Natural killer cell (primary cell): ENCODE measurements at regions not wholly inside any gene's neighbourhood (a gene's known extent, or its start where the extent isn't known, plus 50 kb on each side); places are given as distances from the start of the nearest gene placed in this dataset.

Experiments used
- ATAC-seq, 3 donors: fragments of 150-1000 bp in 2 of 3; fragments of 200-7000 bp in 1 of 3; cut with Tn5 transposase; 1 replicate in 1 of 3; 2 replicates in 2 of 3; pipeline ENCODE4 v1.10.0; 2021; ENCODE audit warnings: mild to moderate bottlenecking in 2 of 3, moderate library complexity in 2 of 3
- DNase-seq, 2 donors: peaks; one replicate each; pipeline versions ENCODE4 v3.0.0 to v3.0.0-alpha.2; 2013 to 2021; ENCODE audit warnings: mixed read lengths in 1 of 2
- H3K27ac ChIP-seq: one replicate; pipeline ENCODE4 v1.5.1; 2013; ENCODE audit warnings: mild to moderate bottlenecking, low read length
- H3K27me3 ChIP-seq: one replicate; pipeline ENCODE4 v1.6.1; 2013; ENCODE audit warnings: low read length; ENCODE audit not compliant: control insufficient read depth, insufficient read depth
- H3K36me3 ChIP-seq: one replicate; pipeline ENCODE4 v1.6.1; 2013; ENCODE audit warnings: low read length; ENCODE audit not compliant: control insufficient read depth, insufficient read depth
- H3K4me1 ChIP-seq: one replicate; pipeline ENCODE4 v1.6.1; 2013; ENCODE audit warnings: low read length; ENCODE audit not compliant: control insufficient read depth, insufficient read depth
- H3K4me3 ChIP-seq: one replicate; pipeline ENCODE4 v1.5.1; 2013; ENCODE audit warnings: low read length
- H3K9me3 ChIP-seq: one replicate; pipeline ENCODE4 v1.6.1; 2013; ENCODE audit warnings: low read length; ENCODE audit not compliant: control insufficient read depth, insufficient read depth
- H3K27ac Mint-ChIP-seq, 2 donors: one replicate each; pipeline ENCODE4 v1.8.0; 2022; ENCODE audit warnings: mild to moderate bottlenecking in 2 of 2, mixed read lengths in 2 of 2, moderate library complexity in 1 of 2
- H3K27me3 Mint-ChIP-seq, 2 donors: one replicate each; pipeline ENCODE4 v1.8.0; 2022; ENCODE audit warnings: low read depth in 2 of 2, mixed read lengths in 2 of 2
- H3K36me3 Mint-ChIP-seq: one replicate; pipeline ENCODE4 v1.8.0; 2022; ENCODE audit warnings: mixed read lengths
- H3K4me1 Mint-ChIP-seq, 2 donors: one replicate each; pipeline ENCODE4 v1.8.0; 2022; ENCODE audit warnings: mixed read lengths in 2 of 2
- H3K4me3 Mint-ChIP-seq: one replicate; pipeline ENCODE4 v1.8.0; 2022; ENCODE audit warnings: mild to moderate bottlenecking, moderate library complexity, mixed read lengths
- H3K9me3 Mint-ChIP-seq, 2 donors: one replicate each; pipeline ENCODE4 v1.8.0; 2022; ENCODE audit warnings: mixed read lengths in 2 of 2
- CTCF ChIP-seq: fragments of 200-600 bp; IDR thresholded peaks from one replicate; pipeline ENCODE4 v1.8.0; 2022; ENCODE audit warnings: antibody characterized with exemption
- WGBS: methylation state at CpG from one replicate; pipeline ENCODE4 v1.1.7; 2013; ENCODE audit warnings: missing lambda C conversion rate; ENCODE audit not compliant: insufficient coverage; 5-methylcytosine and 5-hydroxymethylcytosine counted together
- intact Hi-C: fragments of 100-400 bp; cut with micrococcal nuclease; formaldehyde crosslinking; loops from one replicate; pipeline ENCODE4 v1.14.2; 2022

DNA sequence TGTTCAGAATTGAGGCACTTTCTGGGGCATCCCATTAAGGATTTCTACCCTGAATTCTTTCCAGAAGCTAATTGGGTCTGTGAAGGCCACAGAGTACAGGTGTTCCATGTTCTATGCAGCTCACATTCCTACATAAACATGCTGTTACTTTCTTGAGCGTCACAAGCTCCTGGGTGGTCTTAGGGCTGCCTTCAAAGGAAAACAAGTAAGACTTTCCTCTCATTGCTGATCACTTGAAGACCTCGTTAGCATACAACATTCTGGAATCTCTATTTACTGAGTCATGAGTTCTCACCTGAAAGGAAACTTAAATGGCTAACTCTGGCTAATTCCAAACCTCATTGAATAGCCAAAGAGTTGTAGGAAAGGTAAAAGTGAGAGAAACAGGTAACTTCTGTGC, 63.0 kb upstream of the HMGA2 start:
- no peaks in the 10 kb centered on the region for H3K27me3 ChIP-seq
- Mint-ChIP-seq H3K4me3 (no peak overlapping the region), H3K4me1 (no peaks in the 10 kb centered on the region), H3K36me3 (no peaks in the 10 kb centered on the region), H3K27me3 (peaks cover 15 to 38% of the 10 kb centered on the region in 2 donors), H3K27ac (no peak overlapping the region), H3K9me3 (no peaks in the 10 kb centered on the region)
- no peak for ATAC-seq
- H3K36me3 ChIP-seq = no peaks in the 10 kb centered on the region
- intact Hi-C loops = no loop called here
- H3K4me3 ChIP-seq = no peak overlapping the region
- H3K27ac ChIP-seq = no peak overlapping the region
- 85% methylated on average over 2 of the region's 2 CpGs for WGBS
- DNase-seq = no peak
- TF ChIP-seq CTCF = no peak
- no peaks in the 10 kb centered on the region for H3K4me1 ChIP-seq
- no peaks in the 10 kb centered on the region for H3K9me3 ChIP-seq

DNA sequence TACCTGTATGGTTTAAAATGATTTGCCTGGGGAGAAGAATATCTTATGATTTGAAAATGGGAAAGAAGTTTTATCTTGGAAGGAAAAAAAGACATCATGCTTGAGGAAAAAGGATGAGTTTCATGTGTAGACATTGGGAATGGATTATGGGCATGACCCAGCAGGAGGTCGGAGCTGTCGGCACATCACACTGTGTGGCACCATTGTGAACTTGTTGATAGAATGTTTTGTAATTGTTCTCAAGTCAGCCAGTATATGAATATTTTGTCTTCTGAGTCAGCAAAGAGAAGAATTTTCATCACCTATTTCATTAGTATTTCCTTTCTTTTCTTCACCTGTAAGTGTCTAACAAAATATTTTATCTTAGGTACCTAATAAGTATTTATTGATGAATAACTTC, 60.0 kb upstream of the HMGA2 start:
- H3K36me3 ChIP-seq = no peaks in the 10 kb centered on the region
- Mint-ChIP-seq H3K9me3 (no peaks in the 10 kb centered on the region), H3K27me3 (peaks cover 18 to 40% of the 10 kb centered on the region in 2 donors), H3K4me3 (no peak overlapping the region), H3K36me3 (no peaks in the 10 kb centered on the region), H3K27ac (no peak overlapping the region), H3K4me1 (no peaks in the 10 kb centered on the region)
- TF ChIP-seq CTCF = no peak
- H3K27me3 ChIP-seq = no peaks in the 10 kb centered on the region
- H3K4me1 ChIP-seq = no peaks in the 10 kb centered on the region
- ATAC-seq = no peak
- WGBS = 92% methylated on average over 2 of the region's 2 CpGs
- H3K27ac ChIP-seq = no peak overlapping the region
- no peak for DNase-seq
- no peaks in the 10 kb centered on the region for H3K9me3 ChIP-seq
- no peak overlapping the region for H3K4me3 ChIP-seq
- intact Hi-C loops = no loop called here

- H3K36me3 ChIP-seq = no peaks in the 10 kb centered on the region
- no peak overlapping the region for H3K4me3 ChIP-seq
- TF ChIP-seq CTCF = no peak
- H3K27me3 Mint-ChIP-seq = peaks cover 16 to 38% of the 10 kb centered on the region in 2 donors
- intact Hi-C loops = no loop called here
- no peak overlapping the region for H3K27ac Mint-ChIP-seq
- H3K9me3 ChIP-seq = no peaks in the 10 kb centered on the region
- no peak for DNase-seq
- ATAC-seq = no peak
- no peaks in the 10 kb centered on the region for H3K27me3 ChIP-seq
- no peak overlapping the region for H3K4me3 Mint-ChIP-seq
- 71% methylated on average over 1 of the region's 2 CpGs for WGBS
- H3K4me1 ChIP-seq = no peaks in the 10 kb centered on the region
- H3K4me1 Mint-ChIP-seq = no peaks in the 10 kb centered on the region
- no peaks in the 10 kb centered on the region for H3K9me3 Mint-ChIP-seq
- H3K36me3 Mint-ChIP-seq = no peaks in the 10 kb centered on the region
- H3K27ac ChIP-seq = no peak overlapping the region
These were observed 58.9 kb upstream of the HMGA2 start for GRCh38 chr12:65765436-65765813.

DNA sequence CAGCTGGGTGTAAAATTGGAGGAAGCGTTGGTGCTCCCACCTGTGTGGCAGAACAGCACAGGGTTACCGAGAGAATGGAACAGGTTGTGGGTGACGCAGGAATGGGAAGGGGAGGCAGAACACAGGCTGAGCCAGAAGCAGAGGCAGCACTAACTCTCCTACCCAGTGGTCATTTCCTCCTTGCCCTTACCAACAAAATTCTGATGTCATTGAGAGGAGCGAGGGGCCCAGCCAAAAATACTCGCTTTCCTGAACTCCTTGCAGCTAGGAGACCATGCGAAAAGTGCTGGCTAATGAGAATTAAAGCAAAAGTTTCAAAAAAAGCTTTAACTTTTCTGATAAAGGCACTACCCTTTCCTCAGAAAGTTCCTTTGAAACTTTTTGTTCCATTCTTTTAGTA, 54.4 kb upstream of the HMGA2 start:
- no peaks in the 10 kb centered on the region for H3K27me3 ChIP-seq
- Mint-ChIP-seq H3K4me3 (no peak overlapping the region), H3K9me3 (no peaks in the 10 kb centered on the region), H3K27ac (no peak overlapping the region), H3K4me1 (no peaks in the 10 kb centered on the region), H3K36me3 (no peaks in the 10 kb centered on the region), H3K27me3 (peaks cover 26 to 46% of the 10 kb centered on the region in 2 donors)
- intact Hi-C loops = no loop called here
- DNase-seq (no peak), ATAC-seq (no peak)
- 88% methylated on average over 6 of the region's 6 CpGs for WGBS
- H3K36me3 ChIP-seq = no peaks in the 10 kb centered on the region
- H3K4me1 ChIP-seq = no peaks in the 10 kb centered on the region
- no peak overlapping the region for H3K4me3 ChIP-seq
- no peaks in the 10 kb centered on the region for H3K9me3 ChIP-seq
- no peak overlapping the region for H3K27ac ChIP-seq
- no peak for TF ChIP-seq CTCF
